ENCODE measurements at regions not wholly inside any gene's neighbourhood (a gene's known extent, or its start where the extent isn't known, plus 50 kb on each side); places are given as distances from the start of the nearest gene placed in this dataset.

- no peak for TF ChIP-seq CTCF (conservative IDR thresholded peaks at IDR 0.05; ENCODE audit: low read depth, low read length)
- TF ChIP-seq EZH2 (IDR thresholded peaks at IDR 0.05; ENCODE audit: low read length, unreplicated experiment): no peak
- TF ChIP-seq EZH2phosphoT487 (IDR thresholded peaks at IDR 0.05; ENCODE audit: borderline replicate concordance, low read length): no peak
These were observed 586.2 kb downstream of the CD109 start for GRCh38 chr6:74282143-74282689.
